22Rv1 (cell line): ENCODE measurements at regions not wholly inside any gene's neighbourhood (a gene's known extent, or its start where the extent isn't known, plus 50 kb on each side); places are given as distances from the start of the nearest gene placed in this dataset.

Source experiments
- ZFX ChIP-seq: fragments of 450-650 bp; IDR thresholded peaks from 2 replicates; pipeline ENCODE4 v1.6.1; 2017; ENCODE audit warnings: antibody characterized with exemption, borderline replicate concordance
- TF ChIP-seq, protein P1 (sequence below): fragments of 450-650 bp; IDR thresholded peaks from 2 replicates; pipeline ENCODE4 v1.5.1; 2017; ENCODE audit warnings: mild to moderate bottlenecking

GRCh38 chrX:38893441-38893840, 92.2 kb downstream of the MID1IP1 start:
- TF ChIP-seq, protein P1, sequence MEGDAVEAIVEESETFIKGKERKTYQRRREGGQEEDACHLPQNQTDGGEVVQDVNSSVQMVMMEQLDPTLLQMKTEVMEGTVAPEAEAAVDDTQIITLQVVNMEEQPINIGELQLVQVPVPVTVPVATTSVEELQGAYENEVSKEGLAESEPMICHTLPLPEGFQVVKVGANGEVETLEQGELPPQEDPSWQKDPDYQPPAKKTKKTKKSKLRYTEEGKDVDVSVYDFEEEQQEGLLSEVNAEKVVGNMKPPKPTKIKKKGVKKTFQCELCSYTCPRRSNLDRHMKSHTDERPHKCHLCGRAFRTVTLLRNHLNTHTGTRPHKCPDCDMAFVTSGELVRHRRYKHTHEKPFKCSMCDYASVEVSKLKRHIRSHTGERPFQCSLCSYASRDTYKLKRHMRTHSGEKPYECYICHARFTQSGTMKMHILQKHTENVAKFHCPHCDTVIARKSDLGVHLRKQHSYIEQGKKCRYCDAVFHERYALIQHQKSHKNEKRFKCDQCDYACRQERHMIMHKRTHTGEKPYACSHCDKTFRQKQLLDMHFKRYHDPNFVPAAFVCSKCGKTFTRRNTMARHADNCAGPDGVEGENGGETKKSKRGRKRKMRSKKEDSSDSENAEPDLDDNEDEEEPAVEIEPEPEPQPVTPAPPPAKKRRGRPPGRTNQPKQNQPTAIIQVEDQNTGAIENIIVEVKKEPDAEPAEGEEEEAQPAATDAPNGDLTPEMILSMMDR: no peak
- TF ChIP-seq ZFX: no peak
